ENCODE measurements at regions not wholly inside any gene's neighbourhood (a gene's known extent, or its start where the extent isn't known, plus 50 kb on each side); places are given as distances from the start of the nearest gene placed in this dataset.
A peak's percentile ranks its signal among the peaks of the same experiment; 100 is the strongest.
"Not testable (repeated sequence)": the region's sequence is repeated elsewhere in the genome, so short reads cannot be mapped to it uniquely, and the experiment has no call there.

DNA sequence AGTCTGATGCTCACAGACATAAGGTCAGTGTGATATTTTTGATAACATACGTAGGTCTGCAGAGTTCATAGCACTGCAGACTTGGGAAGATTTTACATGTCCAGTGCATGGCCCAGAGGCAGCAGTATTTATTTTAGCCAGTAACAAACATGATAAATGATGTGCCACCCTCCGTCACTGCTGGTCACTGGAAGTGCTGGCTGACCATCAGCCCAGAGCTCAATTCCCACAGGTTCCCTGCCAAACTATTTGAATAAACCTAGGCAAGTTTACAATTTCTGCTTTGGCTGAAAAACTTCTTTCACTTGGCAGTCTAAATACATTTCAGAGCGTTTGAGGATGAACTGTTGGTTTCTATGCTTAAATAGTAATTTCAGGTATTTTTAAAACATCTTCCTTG, 135.5 kb upstream of the EDNRB start:
- peak; percentile 45 to 82 (median 70) for DNase-seq
- ATAC-seq (ENCODE audit: insufficient read depth, low FRiP score) = no peak
- H3K27me3 ChIP-seq (ENCODE audit: control insufficient read depth in 3 of 3, insufficient read depth in 3 of 3, low read length in 2 of 3) = no peaks in the 10 kb centered on the region
- H3K9me3 ChIP-seq (ENCODE audit: control insufficient read depth in 4 of 4, insufficient read depth in 3 of 4, low read length in 3 of 4) = peaks cover 0 to 9% (median 0%) of the 10 kb centered on the region in 4 donors
- no peak overlapping the region for H3K4me3 ChIP-seq
- 53 to 76% methylated on average over 3 of the region's 3 CpGs for WGBS, 2 donors
- TF ChIP-seq, protein P1, sequence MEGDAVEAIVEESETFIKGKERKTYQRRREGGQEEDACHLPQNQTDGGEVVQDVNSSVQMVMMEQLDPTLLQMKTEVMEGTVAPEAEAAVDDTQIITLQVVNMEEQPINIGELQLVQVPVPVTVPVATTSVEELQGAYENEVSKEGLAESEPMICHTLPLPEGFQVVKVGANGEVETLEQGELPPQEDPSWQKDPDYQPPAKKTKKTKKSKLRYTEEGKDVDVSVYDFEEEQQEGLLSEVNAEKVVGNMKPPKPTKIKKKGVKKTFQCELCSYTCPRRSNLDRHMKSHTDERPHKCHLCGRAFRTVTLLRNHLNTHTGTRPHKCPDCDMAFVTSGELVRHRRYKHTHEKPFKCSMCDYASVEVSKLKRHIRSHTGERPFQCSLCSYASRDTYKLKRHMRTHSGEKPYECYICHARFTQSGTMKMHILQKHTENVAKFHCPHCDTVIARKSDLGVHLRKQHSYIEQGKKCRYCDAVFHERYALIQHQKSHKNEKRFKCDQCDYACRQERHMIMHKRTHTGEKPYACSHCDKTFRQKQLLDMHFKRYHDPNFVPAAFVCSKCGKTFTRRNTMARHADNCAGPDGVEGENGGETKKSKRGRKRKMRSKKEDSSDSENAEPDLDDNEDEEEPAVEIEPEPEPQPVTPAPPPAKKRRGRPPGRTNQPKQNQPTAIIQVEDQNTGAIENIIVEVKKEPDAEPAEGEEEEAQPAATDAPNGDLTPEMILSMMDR (IDR thresholded peaks at IDR 0.05; ENCODE audit: control extremely low read depth, extremely low read depth) = no peak
- no peak overlapping the region for H3K27ac ChIP-seq (ENCODE audit: low read depth in 1 of 2, low read length in 1 of 2)
- H3K36me3 ChIP-seq (ENCODE audit: control insufficient read depth in 4 of 4, insufficient read depth in 4 of 4, low read length in 4 of 4) = no peaks in the 10 kb centered on the region
- no peak overlapping the region for H3K9ac ChIP-seq (ENCODE audit: insufficient read depth in 1 of 2, low read length in 2 of 2)
- H3K4me1 ChIP-seq (ENCODE audit: control insufficient read depth in 5 of 5, insufficient read depth in 5 of 5, low read length in 5 of 5) = peaks cover 0 to 16% (median 0%) of the 10 kb centered on the region in 5 donors

DNA sequence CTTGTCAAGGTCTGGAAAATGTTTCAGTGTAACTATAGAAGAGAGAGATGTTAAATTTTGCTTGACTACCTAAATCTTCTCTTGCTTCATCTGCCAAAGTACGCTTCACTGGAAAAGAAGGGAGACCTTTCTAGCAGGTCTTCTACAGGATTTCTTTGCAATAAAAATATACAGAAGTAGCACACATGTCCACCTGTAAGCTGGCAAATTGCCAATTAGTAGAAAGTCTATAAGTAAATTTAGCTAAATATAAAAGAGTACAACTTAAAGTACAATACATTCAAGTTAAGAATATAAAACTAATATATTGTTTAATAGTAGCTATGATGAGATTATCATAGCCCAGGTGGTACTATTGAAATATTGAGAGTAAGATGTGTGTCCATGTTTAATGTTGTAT, 128.5 kb upstream of the EDNRB start:
- Histone ChIP-seq H3K4me3 (no peak overlapping the region), H3K4me1 (ENCODE audit: control insufficient read depth in 5 of 5, insufficient read depth in 5 of 5, low read length in 5 of 5) (peaks cover 0 to 6% (median 0%) of the 10 kb centered on the region in 5 donors), H3K27ac (ENCODE audit: low read depth in 1 of 2, low read length in 1 of 2) (no peak overlapping the region), H3K9ac (ENCODE audit: insufficient read depth in 1 of 2, low read length in 2 of 2) (no peak overlapping the region), H3K36me3 (ENCODE audit: control insufficient read depth in 4 of 4, insufficient read depth in 4 of 4, low read length in 4 of 4) (no peaks in the 10 kb centered on the region), H3K27me3 (ENCODE audit: control insufficient read depth in 3 of 3, insufficient read depth in 3 of 3, low read length in 2 of 3) (no peaks in the 10 kb centered on the region), H3K9me3 (ENCODE audit: control insufficient read depth in 4 of 4, insufficient read depth in 3 of 4, low read length in 3 of 4) (no peaks in the 10 kb centered on the region)
- TF ChIP-seq, protein P1 (IDR thresholded peaks at IDR 0.05; ENCODE audit: control extremely low read depth, extremely low read depth) = no peak
- no peak for ATAC-seq (ENCODE audit: insufficient read depth, low FRiP score)
- DNase-seq = no peak
- 98 to 100% methylated on average over 1 of the region's 1 CpG for WGBS, 2 donors

- DNase-seq = no peak
- Histone ChIP-seq H3K27me3 (ENCODE audit: control insufficient read depth in 3 of 3, insufficient read depth in 3 of 3, low read length in 2 of 3) (no peaks in the 10 kb centered on the region), H3K4me3 (no peak overlapping the region), H3K9me3 (ENCODE audit: control insufficient read depth in 4 of 4, insufficient read depth in 3 of 4, low read length in 3 of 4) (no peaks in the 10 kb centered on the region), H3K36me3 (ENCODE audit: control insufficient read depth in 4 of 4, insufficient read depth in 4 of 4, low read length in 4 of 4) (no peaks in the 10 kb centered on the region), H3K4me1 (ENCODE audit: control insufficient read depth in 5 of 5, insufficient read depth in 5 of 5, low read length in 5 of 5) (peaks cover 0 to 6% (median 0%) of the 10 kb centered on the region in 5 donors), H3K27ac (ENCODE audit: low read depth in 1 of 2, low read length in 1 of 2) (no peak overlapping the region), H3K9ac (ENCODE audit: insufficient read depth in 1 of 2, low read length in 2 of 2) (no peak overlapping the region)
- ATAC-seq (ENCODE audit: insufficient read depth, low FRiP score) = no peak
- WGBS, 2 donors = 48% methylated on average over 2 of the region's 2 CpGs
- TF ChIP-seq, protein P1 (IDR thresholded peaks at IDR 0.05; ENCODE audit: control extremely low read depth, extremely low read depth) = no peak
Observed at GRCh38 chr13:78046331-78046730, 127.7 kb upstream of the EDNRB start.

DNA sequence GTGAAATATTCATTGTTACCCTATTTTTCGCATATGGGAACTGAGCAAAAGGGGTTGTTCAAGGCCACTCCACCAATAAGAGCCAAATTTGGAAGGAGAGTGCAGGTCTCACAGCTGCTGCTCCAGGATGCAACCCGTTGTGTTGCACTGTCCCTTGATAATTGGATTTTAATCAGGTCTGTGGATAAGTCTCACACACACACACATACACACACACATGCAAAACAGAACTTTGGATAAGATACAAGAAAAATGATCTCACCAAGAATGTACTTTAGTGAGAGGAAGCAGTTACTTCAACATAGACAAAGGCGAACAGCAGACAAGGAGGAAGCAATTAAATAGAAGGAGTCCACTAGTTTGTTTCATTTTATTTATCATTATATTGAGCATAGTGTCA, 127.3 kb upstream of the EDNRB start:
- WGBS, 2 donors = 33 to 39% methylated on average over 3 of the region's 3 CpGs
- no peaks in the 10 kb centered on the region for H3K36me3 ChIP-seq (ENCODE audit: control insufficient read depth in 4 of 4, insufficient read depth in 4 of 4, low read length in 4 of 4)
- no peak for ATAC-seq (ENCODE audit: insufficient read depth, low FRiP score)
- no peak overlapping the region for H3K9ac ChIP-seq (ENCODE audit: insufficient read depth in 1 of 2, low read length in 2 of 2)
- DNase-seq = peak in 2 of 3 donors; percentile 16 to 25
- H3K4me3 ChIP-seq = no peak overlapping the region
- no peak overlapping the region for H3K27ac ChIP-seq (ENCODE audit: low read depth in 1 of 2, low read length in 1 of 2)
- TF ChIP-seq, protein P1 (IDR thresholded peaks at IDR 0.05; ENCODE audit: control extremely low read depth, extremely low read depth) = no peak
- H3K9me3 ChIP-seq (ENCODE audit: control insufficient read depth in 4 of 4, insufficient read depth in 3 of 4, low read length in 3 of 4) = no peaks in the 10 kb centered on the region
- peaks cover 0 to 6% (median 0%) of the 10 kb centered on the region in 5 donors for H3K4me1 ChIP-seq (ENCODE audit: control insufficient read depth in 5 of 5, insufficient read depth in 5 of 5, low read length in 5 of 5)
- H3K27me3 ChIP-seq (ENCODE audit: control insufficient read depth in 3 of 3, insufficient read depth in 3 of 3, low read length in 2 of 3) = no peaks in the 10 kb centered on the region

- not testable (repeated sequence) for H3K27ac ChIP-seq (ENCODE audit: low read depth in 1 of 2, low read length in 1 of 2); H3K4me1 ChIP-seq (ENCODE audit: control insufficient read depth in 5 of 5, insufficient read depth in 5 of 5, low read length in 5 of 5); DNase-seq; H3K36me3 ChIP-seq (ENCODE audit: control insufficient read depth in 4 of 4, insufficient read depth in 4 of 4, low read length in 4 of 4); ATAC-seq (ENCODE audit: insufficient read depth, low FRiP score); H3K9ac ChIP-seq (ENCODE audit: insufficient read depth in 1 of 2, low read length in 2 of 2); H3K9me3 ChIP-seq (ENCODE audit: control insufficient read depth in 4 of 4, insufficient read depth in 3 of 4, low read length in 3 of 4); H3K27me3 ChIP-seq (ENCODE audit: control insufficient read depth in 3 of 3, insufficient read depth in 3 of 3, low read length in 2 of 3); H3K4me3 ChIP-seq
- 98 to 100% methylated on average over 3 of the region's 3 CpGs for WGBS, 2 donors
Observed at GRCh38 chr13:78041366-78041765, 122.7 kb upstream of the EDNRB start.
